ENCODE measurements at regions not wholly inside any gene's neighbourhood (a gene's known extent, or its start where the extent isn't known, plus 50 kb on each side); places are given as distances from the start of the nearest gene placed in this dataset.
A peak's percentile ranks its signal among the peaks of the same experiment; 100 is the strongest.

GRCh38 chr1:114342376-114342775 is 168.6 kb downstream of the TRIM33 start:
- DNase-seq, result no peak

- no peak for DNase-seq
Measured at GRCh38 chr1:114341856-114342255, 169.1 kb downstream of the TRIM33 start.

DNA sequence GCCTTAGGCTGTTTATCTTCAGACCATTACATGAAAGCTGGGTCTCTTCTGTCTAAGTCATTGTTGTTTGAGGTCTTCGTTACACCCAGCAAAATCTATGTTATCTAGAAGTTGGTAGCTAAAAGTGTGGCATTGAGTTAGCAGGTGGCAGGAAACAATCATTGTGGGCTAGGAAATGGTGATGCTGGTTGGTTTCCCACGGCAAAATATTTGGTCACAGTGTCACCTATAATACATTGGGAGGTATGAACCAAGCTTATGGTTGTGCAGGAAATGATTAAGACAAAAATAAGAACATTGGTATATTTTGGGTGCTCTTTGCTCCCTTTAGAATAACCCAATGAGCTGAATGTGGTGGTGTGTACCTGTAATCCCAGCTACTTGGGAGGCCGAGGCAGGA is 169.7 kb downstream of the TRIM33 start:
- DNase-seq, result no peak

GRCh38 chr1:114340892-114341291 is 170.1 kb downstream of the TRIM33 start:
- no peak for DNase-seq

DNA sequence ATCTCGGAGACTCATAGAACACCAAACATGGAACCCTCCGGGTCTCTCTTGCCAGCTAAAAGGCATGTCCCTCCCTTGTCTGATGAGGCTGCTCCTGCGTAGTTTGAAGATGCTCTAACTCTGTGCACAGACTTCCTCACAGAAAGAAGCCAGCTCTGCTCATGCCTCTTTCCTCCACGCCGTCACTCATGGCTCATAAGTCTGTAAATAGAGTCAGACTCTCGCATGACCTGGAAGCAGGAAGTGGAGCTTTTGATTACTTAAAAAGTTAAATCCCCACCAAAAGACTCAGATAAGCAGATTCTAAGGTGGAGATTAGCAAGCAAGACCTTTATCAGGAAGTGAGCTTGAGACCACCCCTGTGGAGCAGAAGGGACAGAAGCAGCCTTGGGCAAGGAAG is 171.6 kb downstream of the TRIM33 start:
- DNase-seq, result no peak

- no peak for DNase-seq
Measured at GRCh38 chr1:114338191-114338890, 172.7 kb downstream of the TRIM33 start.

GRCh38 chr1:114337417-114337816 is 173.6 kb downstream of the TRIM33 start:
- no peak for DNase-seq

DNA sequence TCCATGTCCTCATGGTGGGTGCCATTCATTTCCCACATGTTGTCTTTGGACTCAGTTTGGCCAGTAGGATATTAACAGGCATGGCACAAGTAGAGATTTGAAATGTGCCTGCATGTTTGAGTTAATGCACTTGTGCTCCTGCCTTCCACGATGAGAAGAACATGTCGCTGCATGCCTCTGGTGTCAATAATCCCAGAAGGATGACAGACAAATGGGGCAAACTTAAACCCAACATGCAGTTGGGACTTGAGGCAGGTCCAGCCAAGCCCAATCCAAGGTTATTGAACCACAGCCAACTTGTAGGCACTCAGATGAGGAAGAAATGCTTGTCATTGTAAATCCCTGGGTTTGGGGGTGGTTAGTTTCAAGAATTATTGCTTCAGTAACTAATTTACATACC is 174.6 kb downstream of the TRIM33 start:
- no peak for DNase-seq

DNA sequence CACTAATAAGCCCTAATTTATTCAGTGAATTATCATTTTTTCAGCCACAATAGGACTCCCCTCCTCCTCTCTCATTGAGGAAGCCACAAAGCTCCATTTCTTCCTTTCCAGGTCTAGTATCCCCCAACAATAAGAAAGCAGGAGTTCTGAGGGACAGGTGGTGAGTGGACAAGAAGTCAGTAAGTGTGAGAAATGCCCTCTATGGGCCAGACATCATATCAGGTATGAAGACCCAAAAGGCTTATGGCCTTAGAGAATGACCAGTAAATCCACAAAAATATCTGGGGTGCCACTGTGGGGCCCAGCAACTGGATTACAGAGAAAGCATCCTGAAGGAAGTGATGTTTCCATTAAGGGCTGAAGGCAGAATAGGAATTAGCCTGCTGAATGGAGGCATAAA is 175.7 kb downstream of the TRIM33 start:
- DNase-seq, result no peak

DNA sequence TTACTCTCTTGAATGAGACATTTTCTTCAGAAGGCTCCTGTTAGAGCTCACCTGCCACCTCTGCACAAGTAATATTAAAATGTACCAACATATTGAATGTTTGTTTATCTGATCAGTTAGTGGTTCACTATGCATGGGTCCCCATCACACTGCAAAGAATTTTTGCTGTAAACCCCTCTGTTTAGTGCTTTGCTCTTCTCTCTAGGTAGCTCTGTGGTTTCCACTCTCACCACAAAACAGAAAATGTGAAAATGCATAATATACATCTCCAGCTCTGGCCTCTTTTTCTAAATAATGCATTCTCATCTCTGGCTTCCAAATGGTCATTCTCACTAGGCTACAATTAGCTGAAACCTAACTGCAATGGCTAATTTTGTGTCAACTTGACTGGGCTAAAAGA is 176.7 kb downstream of the TRIM33 start:
- no peak for DNase-seq

DNA sequence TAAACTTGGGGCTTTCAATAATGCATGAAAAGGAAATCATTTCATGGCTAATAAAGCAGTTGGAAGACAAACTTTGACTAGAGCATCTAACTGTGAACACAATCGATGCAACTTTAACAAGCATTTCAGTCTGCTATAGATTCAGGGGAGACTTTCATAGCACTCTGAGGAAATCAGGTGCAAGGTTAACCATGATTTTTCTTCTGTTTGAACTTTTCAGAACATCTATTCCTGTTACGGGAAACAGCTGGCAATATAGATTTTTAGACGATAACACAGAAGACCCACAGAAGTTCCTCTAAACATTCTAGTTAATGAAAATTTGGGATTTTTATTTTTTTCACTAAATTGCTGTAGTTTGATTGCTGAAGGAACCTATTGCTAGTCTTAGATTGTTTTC is 177.3 kb downstream of the TRIM33 start:
- DNase-seq, result no peak

DNA sequence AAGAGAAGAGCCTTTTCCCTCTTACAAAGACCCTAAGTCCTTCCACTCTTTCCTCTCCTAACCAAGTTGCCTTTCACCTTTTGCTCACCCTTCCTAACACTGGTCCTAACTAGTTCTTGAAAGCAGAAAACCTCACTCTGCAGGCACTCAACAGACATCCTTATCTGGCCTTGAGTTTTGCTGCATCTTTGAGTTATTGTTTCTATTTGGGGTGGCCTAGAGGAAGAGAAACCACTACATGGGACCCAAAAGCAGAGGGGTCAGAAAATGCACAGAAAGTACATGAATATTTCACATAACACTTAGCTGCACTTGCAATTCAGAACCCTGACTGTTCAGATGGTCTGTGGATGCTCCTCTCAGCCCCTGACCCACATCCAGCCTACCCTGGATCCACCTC is 178.3 kb upstream of the SYT6 start:
- DNase-seq, result no peak

DNA sequence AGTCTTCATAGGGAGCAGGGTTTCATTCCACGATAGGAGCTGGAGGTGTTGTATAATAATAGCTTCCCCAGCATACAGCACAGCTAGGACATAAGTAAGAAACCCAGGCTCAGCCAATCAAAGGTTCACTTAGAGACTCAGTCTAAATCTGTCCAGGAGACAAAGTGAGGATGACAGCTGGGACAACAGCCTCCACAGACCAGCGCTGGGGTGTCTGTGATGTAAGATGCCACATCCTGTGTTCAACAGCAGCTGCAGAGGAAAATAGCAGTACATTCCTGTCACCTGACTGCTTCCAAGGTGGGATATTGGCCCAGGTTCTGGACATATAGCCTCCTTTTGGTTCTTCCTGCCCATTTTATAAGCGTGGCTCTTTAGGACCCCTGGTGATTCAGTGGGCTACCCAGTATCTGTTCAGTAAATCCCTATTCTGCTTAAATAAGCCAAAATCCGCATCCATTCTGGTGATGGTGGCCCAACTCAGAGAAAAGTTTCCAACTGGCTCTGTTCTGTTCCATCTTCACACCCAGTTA is 176.8 kb upstream of the SYT6 start:
- peak; percentile 52 for DNase-seq

- DNase-seq, result peak; percentile 7
Measured at GRCh38 chr1:114328361-114328904, 174.8 kb upstream of the SYT6 start.

GRCh38 chr1:114324662-114324965 is 170.9 kb upstream of the SYT6 start:
- DNase-seq, result no peak

- DNase-seq, result no peak
Measured at GRCh38 chr1:114323959-114324661, 170.4 kb upstream of the SYT6 start.

GRCh38 chr1:114322734-114323133 is 169.1 kb upstream of the SYT6 start:
- no peak for DNase-seq

GRCh38 chr1:114322207-114322606 is 168.5 kb upstream of the SYT6 start:
- DNase-seq, result no peak

GRCh38 chr1:114320586-114320985 is 166.9 kb upstream of the SYT6 start:
- DNase-seq, result no peak

- DNase-seq, result no peak
Measured at GRCh38 chr1:114319418-114319817, 165.7 kb upstream of the SYT6 start.

- no peak for DNase-seq
Measured at GRCh38 chr1:114318961-114319360, 165.3 kb upstream of the SYT6 start.

- DNase-seq, result no peak
Measured at GRCh38 chr1:114316204-114316603, 162.5 kb upstream of the SYT6 start.

DNA sequence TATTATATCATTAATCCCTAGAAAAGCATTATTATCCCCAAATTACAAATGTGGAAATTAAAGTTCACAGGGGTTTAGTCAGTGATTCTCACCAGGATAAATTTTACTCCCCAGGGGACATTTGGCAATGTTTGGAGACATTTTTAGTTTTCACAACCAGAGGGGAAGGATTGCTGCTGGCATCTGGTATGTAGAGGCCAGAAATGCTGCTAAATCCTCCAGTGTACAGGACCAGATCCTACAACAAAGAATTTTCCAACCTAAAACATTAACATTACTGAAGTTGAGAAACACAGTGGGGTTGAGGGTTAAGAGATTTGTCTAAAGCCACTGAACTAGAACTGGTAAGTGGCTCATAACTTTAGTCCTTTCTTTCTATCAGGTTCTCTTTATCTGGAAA is 162.0 kb upstream of the SYT6 start:
- no peak for DNase-seq

GRCh38 chr1:114314576-114314975 is 160.9 kb upstream of the SYT6 start:
- DNase-seq, result no peak

DNA sequence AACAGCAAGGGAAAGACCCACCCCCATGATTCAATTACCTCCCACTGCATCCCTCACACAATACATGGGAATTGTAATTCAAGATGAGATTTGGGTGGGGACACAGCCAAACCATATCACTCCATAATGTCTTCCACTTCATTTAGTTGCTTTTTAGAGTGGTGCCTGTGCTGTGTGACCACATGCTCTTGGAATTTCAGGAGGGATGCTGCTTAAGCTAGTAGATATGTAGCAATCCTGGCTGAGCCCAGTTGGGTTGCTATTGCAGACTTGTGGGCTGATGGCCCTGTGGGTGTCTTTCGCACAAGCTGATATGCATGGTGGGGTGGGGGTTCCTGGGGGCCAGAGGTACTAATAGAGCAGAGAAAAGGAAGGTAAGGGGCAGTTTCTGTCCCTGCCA is 160.4 kb upstream of the SYT6 start:
- DNase-seq, result no peak
